Ovary (tissue), 7 donors: ENCODE measurements at regions not wholly inside any gene's neighbourhood (a gene's known extent, or its start where the extent isn't known, plus 50 kb on each side); places are given as distances from the start of the nearest gene placed in this dataset.
"Not testable (repeated sequence)": the region's sequence is repeated elsewhere in the genome, so short reads cannot be mapped to it uniquely, and the experiment has no call there.

Source experiments
- DNase-seq, 5 donors: peaks; one replicate each; pipeline ENCODE4 v3.0.0-alpha.2; 2019 to 2020
- H3K27ac ChIP-seq, 2 donors: fragments of 200-600 bp; one replicate each; pipeline versions ENCODE4 v1.5.1 to v1.8.0; 2019 to 2022
- H3K27me3 ChIP-seq: fragments of 200-600 bp; one replicate; pipeline ENCODE4 v1.8.0; 2022
- H3K36me3 ChIP-seq: fragments of 200-600 bp; sonication (generic); one replicate; pipeline ENCODE4 v1.5.1; 2019
- H3K4me1 ChIP-seq: one replicate; pipeline ENCODE4 v1.8.1; 2013; ENCODE audit warnings: mild to moderate bottlenecking, moderate library complexity; ENCODE audit not compliant: insufficient read depth
- H3K4me3 ChIP-seq: fragments of 200-600 bp; sonication (generic); one replicate; pipeline ENCODE4 v1.5.1; 2017
- H3K9me3 ChIP-seq, 2 donors: fragments of 200-600 bp in 1 of 2; sonication (generic) in 1 of 2; one replicate each; pipeline versions ENCODE4 v1.5.1 to v1.8.1; 2013 to 2019; ENCODE audit warnings: mild to moderate bottlenecking in 1 of 2, moderate library complexity in 1 of 2
- WGBS, 3 donors: extraction: QIAGEN DNeasy Blood & Tissue Kit in 1 of 3; methylation state at CpG; one replicate each; pipeline versions ENCODE4 v1.1.5 to v1.1.7; 2013 to 2017; 5-methylcytosine and 5-hydroxymethylcytosine counted together
- intact Hi-C, 4 donors: fragments of 100-400 bp; cut with DNase I; formaldehyde crosslinking; loops; one replicate each; pipeline versions ENCODE4 v1.11.0 to v1.15.1; 2022 to 2023
- donor health status: DM: no; HTN: no; CAD: no; lungs with moderate emphysema.
- donor health status: DM: no; HTN: no; CAD: no.
- donor health status: Bipolar disorder and iron deficiency.
- donor health status: DM: no; HTN: no; CAD: no.
- donor health status: DM: yes; HTN: yes; CAD: no.

DNA sequence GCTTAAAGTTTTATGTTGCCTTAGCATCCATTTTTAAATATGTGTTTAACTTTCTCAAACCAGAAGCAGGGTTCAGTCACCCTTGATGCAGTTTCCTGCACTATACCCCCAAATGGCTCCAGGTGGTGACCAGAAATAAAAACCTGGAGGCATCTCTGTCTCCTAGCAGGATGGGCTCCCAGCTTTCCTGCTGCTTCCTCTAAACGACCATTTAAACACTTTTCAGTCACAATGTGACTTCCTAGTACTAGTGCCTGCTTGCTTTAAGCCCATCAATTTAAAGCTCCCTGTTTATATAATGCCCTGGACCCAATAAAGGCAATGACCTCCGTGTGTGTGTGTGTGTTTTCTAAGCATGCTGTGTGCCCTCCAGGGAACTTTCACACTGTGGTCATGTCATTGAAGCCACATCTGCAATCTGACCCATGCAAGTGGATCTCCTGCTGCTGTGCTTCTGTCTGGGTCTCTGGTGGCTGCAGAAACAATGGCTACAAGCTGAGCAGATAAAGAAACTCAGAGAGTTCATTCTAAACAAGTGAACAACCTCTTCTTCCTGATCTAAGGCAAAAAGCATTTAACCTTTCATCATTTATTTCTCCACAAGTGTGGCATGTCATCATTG lies 175.3 kb downstream of the SPATA31A6 start:
- H3K27ac ChIP-seq, H3K36me3 ChIP-seq, intact Hi-C loops, DNase-seq, H3K4me3 ChIP-seq, H3K9me3 ChIP-seq, H3K4me1 ChIP-seq, H3K27me3 ChIP-seq: not testable (repeated sequence)
- 1 to 3% (median 3%) methylated on average over 2 of the region's 2 CpGs for WGBS, 3 donors

DNA sequence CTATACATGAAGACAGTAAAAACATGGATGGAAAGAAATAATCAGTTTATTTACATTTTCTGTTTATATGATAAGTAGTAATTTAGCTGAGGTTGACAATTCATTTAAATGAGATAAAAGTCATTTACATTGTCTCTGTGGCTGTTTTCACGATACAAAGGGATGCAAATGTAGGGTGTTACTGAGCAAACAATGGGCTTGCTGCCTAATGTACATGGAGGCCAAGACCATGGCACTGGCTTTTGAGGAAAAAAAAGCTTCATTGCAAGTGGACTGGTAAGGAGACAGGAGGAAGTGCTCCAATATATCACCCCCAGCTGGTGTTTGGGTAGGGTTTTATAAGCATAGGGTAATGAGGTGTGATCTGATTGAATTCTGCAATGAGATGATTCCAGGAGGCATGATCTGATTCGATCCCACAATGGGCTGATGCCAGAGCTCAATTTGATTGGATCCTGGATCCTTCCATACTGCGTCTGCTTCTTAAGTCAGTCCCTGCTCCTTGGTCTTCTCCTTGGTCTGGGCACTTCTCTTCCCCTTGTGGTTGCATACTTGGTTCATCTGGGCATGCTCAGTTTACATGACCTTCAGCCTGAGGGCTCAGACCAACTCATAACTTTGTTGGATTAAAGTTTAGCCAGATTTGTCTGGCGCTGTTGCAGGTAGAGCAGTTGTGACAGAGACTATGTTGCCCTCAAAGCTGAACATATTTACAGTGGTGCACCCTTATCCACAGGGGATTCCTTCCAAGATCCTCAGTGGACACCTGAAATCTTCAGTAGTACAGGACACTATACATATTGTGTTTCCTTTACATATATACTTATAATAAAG lies 181.2 kb downstream of the SPATA31A6 start:
- intact Hi-C loops, H3K4me3 ChIP-seq, H3K4me1 ChIP-seq, H3K27me3 ChIP-seq, H3K9me3 ChIP-seq, DNase-seq, H3K36me3 ChIP-seq, H3K27ac ChIP-seq: not testable (repeated sequence)
- WGBS, 3 donors: 53 to 74% (median 54%) methylated on average over 2 to 3 of the region's 4 CpGs

DNA sequence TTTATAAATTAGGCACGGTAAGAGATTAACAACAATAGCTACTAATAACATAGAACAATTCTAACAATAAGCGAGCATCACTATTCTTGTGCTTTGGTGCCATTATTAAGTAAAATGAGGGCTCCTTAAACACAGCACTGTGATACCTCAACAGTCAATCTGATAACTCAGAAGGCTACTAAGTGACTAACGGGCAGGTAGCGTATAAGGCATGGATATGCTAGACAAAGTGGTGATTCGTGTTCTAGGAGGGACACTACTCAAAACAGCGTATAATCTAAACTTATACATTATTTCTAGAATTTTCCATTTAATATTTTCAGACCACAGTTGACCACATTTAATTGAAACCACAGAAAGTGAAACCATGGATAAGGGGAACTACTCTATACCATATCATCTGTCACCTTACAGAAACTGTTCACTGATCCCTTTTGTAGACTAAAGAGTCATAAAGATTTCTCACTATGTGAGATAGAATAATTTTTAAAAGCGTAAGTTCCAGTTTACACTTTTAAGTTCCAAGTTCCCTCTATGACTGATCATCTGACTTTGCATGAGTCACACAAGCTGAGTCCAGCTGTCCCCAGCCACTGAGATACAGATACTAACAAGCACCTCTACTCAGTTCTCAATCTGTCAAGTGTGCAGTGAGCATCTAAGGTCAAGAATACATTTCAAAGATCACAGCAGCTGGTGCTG lies 181.9 kb downstream of the SPATA31A6 start:
- DNase-seq, H3K4me1 ChIP-seq, H3K9me3 ChIP-seq, H3K27me3 ChIP-seq, H3K36me3 ChIP-seq, H3K27ac ChIP-seq, intact Hi-C loops, H3K4me3 ChIP-seq: not testable (repeated sequence)
- 75 to 82% (median 78%) methylated on average over 6 to 7 of the region's 7 CpGs for WGBS, 3 donors

DNA sequence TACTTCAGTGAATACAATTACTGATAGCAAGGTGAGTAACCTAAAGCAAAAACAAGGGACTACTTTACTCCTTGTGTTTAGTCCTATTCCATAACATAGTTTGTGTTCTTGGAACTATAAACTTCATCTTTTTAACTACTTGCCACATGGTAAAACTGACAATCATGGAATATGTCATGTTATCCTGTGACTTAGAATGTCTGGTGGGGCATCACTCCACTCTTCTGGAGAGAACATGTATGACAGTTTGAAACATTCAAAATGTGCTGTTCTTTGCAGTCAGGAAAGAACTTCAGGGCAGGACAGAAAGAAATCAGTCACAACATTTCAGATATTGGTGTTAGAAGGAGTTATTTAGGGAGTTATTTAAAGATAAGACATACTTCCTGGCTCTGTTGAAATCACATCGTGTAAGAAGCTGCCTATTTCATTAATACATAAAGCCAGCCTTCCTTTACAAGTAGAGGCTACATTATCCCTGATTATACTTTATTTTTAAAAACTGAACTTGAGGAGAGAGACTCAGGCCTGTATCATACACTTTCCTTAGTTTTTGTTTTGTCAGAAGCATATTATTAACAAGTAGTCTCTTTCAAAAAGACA lies 184.9 kb downstream of the SPATA31A6 start:
- not testable (repeated sequence) for H3K9me3 ChIP-seq
- 1 to 8% (median 1%) methylated on average over 1 of the region's 1 CpG for WGBS, 3 donors

DNA sequence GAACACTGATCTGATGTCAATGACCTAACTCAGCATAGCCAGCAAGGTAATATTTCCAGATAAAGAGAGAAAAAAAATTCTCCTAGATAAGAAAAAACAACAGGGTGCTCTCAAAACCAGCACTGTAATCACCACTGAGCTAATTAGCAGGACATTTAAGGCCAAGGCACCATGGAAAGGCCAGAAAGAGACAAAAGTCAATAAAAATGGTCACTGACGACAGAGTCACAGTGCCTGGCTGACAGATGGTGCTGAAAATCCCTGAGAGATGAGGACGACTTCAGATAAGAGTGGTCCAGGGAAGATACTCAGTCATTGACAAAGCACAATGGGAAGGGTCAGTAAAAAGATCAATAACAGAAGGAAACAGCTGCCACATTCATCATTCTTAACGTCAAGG lies 186.7 kb downstream of the SPATA31A6 start:
- DNase-seq, H3K36me3 ChIP-seq, intact Hi-C loops, H3K4me1 ChIP-seq, H3K27ac ChIP-seq, H3K9me3 ChIP-seq, H3K27me3 ChIP-seq, H3K4me3 ChIP-seq: not testable (repeated sequence)
- 9 to 12% (median 11%) methylated on average over 1 to 3 of the region's 3 CpGs for WGBS, 3 donors

More for the DNA sequence above, 184.9 kb downstream of the SPATA31A6 start:
- H3K4me3 ChIP-seq, H3K36me3 ChIP-seq, H3K27ac ChIP-seq, intact Hi-C loops, H3K27me3 ChIP-seq, H3K4me1 ChIP-seq, DNase-seq: not testable (repeated sequence)

DNA sequence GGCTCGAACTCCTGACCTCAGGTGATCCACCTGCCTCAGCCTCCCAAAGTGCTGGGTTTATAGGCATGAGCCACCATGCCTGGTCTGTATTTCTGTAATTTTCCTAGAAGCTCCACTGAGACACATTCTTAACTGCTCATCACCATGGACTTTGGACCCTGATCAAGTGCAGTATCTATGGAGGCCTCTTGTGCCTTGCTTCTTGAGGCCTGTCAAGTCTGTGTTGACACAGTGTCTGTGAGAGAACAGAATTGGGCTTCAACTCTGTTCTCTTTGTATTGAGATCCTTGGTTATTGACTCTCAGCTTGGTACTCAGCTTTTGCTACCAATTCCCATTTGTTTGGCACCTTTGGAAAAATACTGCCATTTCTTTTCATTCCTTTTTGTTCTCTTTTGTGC lies 188.0 kb downstream of the SPATA31A6 start:
- DNase-seq, intact Hi-C loops, H3K4me1 ChIP-seq, H3K27ac ChIP-seq, H3K36me3 ChIP-seq, H3K4me3 ChIP-seq, H3K27me3 ChIP-seq, H3K9me3 ChIP-seq: not testable (repeated sequence)
- 61 to 76% (median 70%) methylated on average over 1 of the region's 1 CpG for whole genome bisulfite sequencing, 3 donors

DNA sequence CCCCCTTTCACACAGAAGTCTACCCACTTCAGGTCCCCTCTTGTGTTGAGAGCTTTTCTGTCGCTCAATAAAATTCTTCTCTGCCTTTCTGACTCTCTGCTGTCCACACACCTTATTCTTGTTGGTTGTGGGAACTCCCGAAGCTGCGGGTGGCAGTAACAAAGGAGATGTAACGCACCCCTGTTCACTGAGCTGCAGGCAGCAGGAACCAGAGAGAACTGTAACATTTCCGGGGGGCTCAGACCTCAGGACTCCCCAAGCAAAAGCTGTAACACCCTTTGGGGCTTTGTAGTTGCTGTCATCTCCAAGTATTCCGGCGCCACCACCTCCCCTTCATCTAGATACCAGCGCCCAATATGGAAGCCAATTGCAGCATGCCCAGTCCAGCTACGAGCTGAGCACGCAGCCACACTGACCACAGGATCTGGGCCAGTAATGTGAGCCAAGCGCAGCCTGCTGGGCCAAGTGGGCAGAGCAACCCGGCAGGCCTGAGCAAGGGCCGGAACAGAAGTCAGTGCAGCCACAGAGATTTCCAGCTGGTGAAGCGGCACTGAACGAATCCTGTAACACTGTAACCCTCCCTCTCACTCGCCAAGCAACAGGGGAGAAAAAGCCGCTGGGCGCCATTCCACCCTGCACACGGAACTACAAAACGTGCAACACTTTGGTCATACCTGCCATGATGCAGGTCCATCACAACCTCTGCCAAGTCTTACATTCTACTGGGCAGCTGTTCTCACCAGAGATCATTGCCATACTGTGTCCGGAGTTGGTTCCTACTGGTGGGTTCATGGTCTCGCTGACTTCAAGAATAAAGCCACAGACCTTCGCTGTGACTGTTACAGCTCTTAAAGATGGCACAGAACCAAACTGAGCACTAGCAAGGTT lies 194.3 kb downstream of the SPATA31A6 start:
- DNase-seq, H3K4me3 ChIP-seq, H3K4me1 ChIP-seq, intact Hi-C loops, H3K9me3 ChIP-seq, H3K27me3 ChIP-seq, H3K36me3 ChIP-seq, H3K27ac ChIP-seq: not testable (repeated sequence)
- WGBS, 3 donors: 77 to 81% (median 80%) methylated on average over 23 of the region's 23 CpGs
